ENCODE measurements at regions not wholly inside any gene's neighbourhood (a gene's known extent, or its start where the extent isn't known, plus 50 kb on each side); places are given as distances from the start of the nearest gene placed in this dataset.

- H3K4me1 ChIP-seq (ENCODE audit: control insufficient read depth, insufficient read depth, low read length): peaks cover 10% of the 10 kb centered on the region
- no peak overlapping the region for H3K27ac ChIP-seq (ENCODE audit: insufficient read depth, low read depth, low read length, poor library complexity, severe bottlenecking)
- no peaks in the 10 kb centered on the region for H3K27me3 ChIP-seq (ENCODE audit: control insufficient read depth, insufficient read depth, low read length, poor library complexity, severe bottlenecking)
- H3K9me3 ChIP-seq (ENCODE audit: control insufficient read depth, low read length): no peaks in the 10 kb centered on the region
- WGBS, 2 experiments: 94% methylated on average over 4 to 5 of the region's 5 CpGs
- H3K36me3 ChIP-seq (ENCODE audit: control insufficient read depth, insufficient read depth, low read length): no peaks in the 10 kb centered on the region
- no peak overlapping the region for H3K4me3 ChIP-seq (ENCODE audit: insufficient read depth, low read depth, low read length)
These were observed 166.3 kb downstream of the FAM43A start for GRCh38 chr3:194851941-194852340.

- Histone ChIP-seq H3K4me1 (ENCODE audit: control insufficient read depth, insufficient read depth, low read length) (peaks cover 10% of the 10 kb centered on the region), H3K9me3 (ENCODE audit: control insufficient read depth, low read length) (no peaks in the 10 kb centered on the region), H3K36me3 (ENCODE audit: control insufficient read depth, insufficient read depth, low read length) (no peaks in the 10 kb centered on the region), H3K27ac (ENCODE audit: insufficient read depth, low read depth, low read length, poor library complexity, severe bottlenecking) (no peak overlapping the region), H3K4me3 (ENCODE audit: insufficient read depth, low read depth, low read length) (no peak overlapping the region), H3K27me3 (ENCODE audit: control insufficient read depth, insufficient read depth, low read length, poor library complexity, severe bottlenecking) (no peaks in the 10 kb centered on the region)
- WGBS, 2 experiments: 95 to 97% methylated on average over 22 of the region's 22 CpGs
These were observed 166.7 kb downstream of the FAM43A start for GRCh38 chr3:194852345-194852744.

GRCh38 chr3:194852831-194853508, 167.3 kb downstream of the FAM43A start:
- WGBS, 2 experiments: 76 to 77% methylated on average over 16 of the region's 16 CpGs
- Histone ChIP-seq H3K4me1 (ENCODE audit: control insufficient read depth, insufficient read depth, low read length) (peaks cover 10% of the 10 kb centered on the region), H3K9me3 (ENCODE audit: control insufficient read depth, low read length) (no peaks in the 10 kb centered on the region), H3K27me3 (ENCODE audit: control insufficient read depth, insufficient read depth, low read length, poor library complexity, severe bottlenecking) (no peaks in the 10 kb centered on the region), H3K36me3 (ENCODE audit: control insufficient read depth, insufficient read depth, low read length) (no peaks in the 10 kb centered on the region), H3K27ac (ENCODE audit: insufficient read depth, low read depth, low read length, poor library complexity, severe bottlenecking) (no peak overlapping the region), H3K4me3 (ENCODE audit: insufficient read depth, low read depth, low read length) (no peak overlapping the region)

GRCh38 chr3:194854206-194854605, 168.5 kb downstream of the FAM43A start:
- Histone ChIP-seq H3K4me3 (ENCODE audit: insufficient read depth, low read depth, low read length) (no peak overlapping the region), H3K9me3 (ENCODE audit: control insufficient read depth, low read length) (no peaks in the 10 kb centered on the region), H3K27ac (ENCODE audit: insufficient read depth, low read depth, low read length, poor library complexity, severe bottlenecking) (no peak overlapping the region), H3K4me1 (ENCODE audit: control insufficient read depth, insufficient read depth, low read length) (peaks cover 10% of the 10 kb centered on the region), H3K36me3 (ENCODE audit: control insufficient read depth, insufficient read depth, low read length) (no peaks in the 10 kb centered on the region), H3K27me3 (ENCODE audit: control insufficient read depth, insufficient read depth, low read length, poor library complexity, severe bottlenecking) (no peaks in the 10 kb centered on the region)
- 89 to 93% methylated on average over 4 of the region's 4 CpGs for WGBS, 2 experiments

GRCh38 chr3:194854659-194855390, 169.1 kb downstream of the FAM43A start:
- Histone ChIP-seq H3K4me1 (ENCODE audit: control insufficient read depth, insufficient read depth, low read length) (peaks cover 10% of the 10 kb centered on the region), H3K27ac (ENCODE audit: insufficient read depth, low read depth, low read length, poor library complexity, severe bottlenecking) (no peak overlapping the region), H3K36me3 (ENCODE audit: control insufficient read depth, insufficient read depth, low read length) (no peaks in the 10 kb centered on the region), H3K27me3 (ENCODE audit: control insufficient read depth, insufficient read depth, low read length, poor library complexity, severe bottlenecking) (no peaks in the 10 kb centered on the region), H3K4me3 (ENCODE audit: insufficient read depth, low read depth, low read length) (no peak overlapping the region), H3K9me3 (ENCODE audit: control insufficient read depth, low read length) (no peaks in the 10 kb centered on the region)
- WGBS, 2 experiments: 87 to 88% methylated on average over 9 of the region's 9 CpGs

- H3K4me1 ChIP-seq (ENCODE audit: control insufficient read depth, insufficient read depth, low read length): peaks cover 10% of the 10 kb centered on the region
- H3K4me3 ChIP-seq (ENCODE audit: insufficient read depth, low read depth, low read length): no peak overlapping the region
- H3K27ac ChIP-seq (ENCODE audit: insufficient read depth, low read depth, low read length, poor library complexity, severe bottlenecking): no peak overlapping the region
- H3K27me3 ChIP-seq (ENCODE audit: control insufficient read depth, insufficient read depth, low read length, poor library complexity, severe bottlenecking): no peaks in the 10 kb centered on the region
- WGBS, 2 experiments: 91 to 92% methylated on average over 7 of the region's 7 CpGs
- no peaks in the 10 kb centered on the region for H3K36me3 ChIP-seq (ENCODE audit: control insufficient read depth, insufficient read depth, low read length)
- H3K9me3 ChIP-seq (ENCODE audit: control insufficient read depth, low read length): no peaks in the 10 kb centered on the region
These were observed 170.6 kb downstream of the FAM43A start for GRCh38 chr3:194856296-194856695.

GRCh38 chr3:194857469-194858113, 171.9 kb downstream of the FAM43A start:
- Histone ChIP-seq H3K27me3 (ENCODE audit: control insufficient read depth, insufficient read depth, low read length, poor library complexity, severe bottlenecking) (no peaks in the 10 kb centered on the region), H3K9me3 (ENCODE audit: control insufficient read depth, low read length) (no peaks in the 10 kb centered on the region), H3K4me3 (ENCODE audit: insufficient read depth, low read depth, low read length) (no peak overlapping the region), H3K27ac (ENCODE audit: insufficient read depth, low read depth, low read length, poor library complexity, severe bottlenecking) (no peak overlapping the region), H3K36me3 (ENCODE audit: control insufficient read depth, insufficient read depth, low read length) (no peaks in the 10 kb centered on the region), H3K4me1 (ENCODE audit: control insufficient read depth, insufficient read depth, low read length) (peaks cover 10% of the 10 kb centered on the region)
- WGBS, 2 experiments: 94 to 96% methylated on average over 8 to 9 of the region's 9 CpGs

GRCh38 chr3:194858382-194858781, 172.7 kb downstream of the FAM43A start:
- Histone ChIP-seq H3K27ac (ENCODE audit: insufficient read depth, low read depth, low read length, poor library complexity, severe bottlenecking) (no peak overlapping the region), H3K4me1 (ENCODE audit: control insufficient read depth, insufficient read depth, low read length) (peaks cover 3% of the 10 kb centered on the region), H3K9me3 (ENCODE audit: control insufficient read depth, low read length) (no peaks in the 10 kb centered on the region), H3K27me3 (ENCODE audit: control insufficient read depth, insufficient read depth, low read length, poor library complexity, severe bottlenecking) (no peaks in the 10 kb centered on the region), H3K36me3 (ENCODE audit: control insufficient read depth, insufficient read depth, low read length) (no peaks in the 10 kb centered on the region), H3K4me3 (ENCODE audit: insufficient read depth, low read depth, low read length) (no peak overlapping the region)
- WGBS, 2 experiments: 93 to 95% methylated on average over 2 of the region's 2 CpGs

- Histone ChIP-seq H3K27me3 (ENCODE audit: control insufficient read depth, insufficient read depth, low read length, poor library complexity, severe bottlenecking) (no peaks in the 10 kb centered on the region), H3K4me1 (ENCODE audit: control insufficient read depth, insufficient read depth, low read length) (no peaks in the 10 kb centered on the region), H3K9me3 (ENCODE audit: control insufficient read depth, low read length) (no peaks in the 10 kb centered on the region), H3K27ac (ENCODE audit: insufficient read depth, low read depth, low read length, poor library complexity, severe bottlenecking) (no peak overlapping the region), H3K36me3 (ENCODE audit: control insufficient read depth, insufficient read depth, low read length) (no peaks in the 10 kb centered on the region), H3K4me3 (ENCODE audit: insufficient read depth, low read depth, low read length) (no peak overlapping the region)
- 86 to 91% methylated on average over 9 of the region's 9 CpGs for WGBS, 2 experiments
These were observed 175.0 kb downstream of the FAM43A start for GRCh38 chr3:194860725-194861124.

GRCh38 chr3:194861375-194861774, 175.7 kb downstream of the FAM43A start:
- H3K4me1 ChIP-seq (ENCODE audit: control insufficient read depth, insufficient read depth, low read length): no peaks in the 10 kb centered on the region
- H3K4me3 ChIP-seq (ENCODE audit: insufficient read depth, low read depth, low read length): no peak overlapping the region
- no peak overlapping the region for H3K27ac ChIP-seq (ENCODE audit: insufficient read depth, low read depth, low read length, poor library complexity, severe bottlenecking)
- H3K27me3 ChIP-seq (ENCODE audit: control insufficient read depth, insufficient read depth, low read length, poor library complexity, severe bottlenecking): no peaks in the 10 kb centered on the region
- no peaks in the 10 kb centered on the region for H3K36me3 ChIP-seq (ENCODE audit: control insufficient read depth, insufficient read depth, low read length)
- WGBS, 2 experiments: 90 to 97% methylated on average over 3 to 4 of the region's 4 CpGs
- no peaks in the 10 kb centered on the region for H3K9me3 ChIP-seq (ENCODE audit: control insufficient read depth, low read length)
